ENCODE measurements at regions not wholly inside any gene's neighbourhood (a gene's known extent, or its start where the extent isn't known, plus 50 kb on each side); places are given as distances from the start of the nearest gene placed in this dataset.

- Histone ChIP-seq H3K4me3 (ENCODE audit: insufficient read length, low read depth) (no peak overlapping the region), H3K27me3 (ENCODE audit: insufficient read depth, insufficient read length) (no peaks in the 10 kb centered on the region), H3K9ac (ENCODE audit: insufficient read length, low read depth) (no peak overlapping the region), H3K9me3 (ENCODE audit: insufficient read depth, low read length) (no peaks in the 10 kb centered on the region), H3K4me1 (ENCODE audit: insufficient read depth, insufficient read length) (no peaks in the 10 kb centered on the region), H3K36me3 (ENCODE audit: insufficient read depth, insufficient read length, low read length) (no peaks in the 10 kb centered on the region)
- DNase-seq (ENCODE audit: low read depth, low spot score): no peak
- TF ChIP-seq ZNF274 (IDR thresholded peaks at IDR 0.05; ENCODE audit: low read depth, low read length) (no peak), SUZ12 (IDR thresholded peaks at IDR 0.05; ENCODE audit: extremely low read depth, insufficient read depth, insufficient read length) (no peak), YY1 (IDR thresholded peaks at IDR 0.05; ENCODE audit: insufficient read depth, insufficient read length) (no peak)
These were observed 58.3 kb upstream of the CFAP20DC start for GRCh38 chr3:59107856-59108815.

DNA sequence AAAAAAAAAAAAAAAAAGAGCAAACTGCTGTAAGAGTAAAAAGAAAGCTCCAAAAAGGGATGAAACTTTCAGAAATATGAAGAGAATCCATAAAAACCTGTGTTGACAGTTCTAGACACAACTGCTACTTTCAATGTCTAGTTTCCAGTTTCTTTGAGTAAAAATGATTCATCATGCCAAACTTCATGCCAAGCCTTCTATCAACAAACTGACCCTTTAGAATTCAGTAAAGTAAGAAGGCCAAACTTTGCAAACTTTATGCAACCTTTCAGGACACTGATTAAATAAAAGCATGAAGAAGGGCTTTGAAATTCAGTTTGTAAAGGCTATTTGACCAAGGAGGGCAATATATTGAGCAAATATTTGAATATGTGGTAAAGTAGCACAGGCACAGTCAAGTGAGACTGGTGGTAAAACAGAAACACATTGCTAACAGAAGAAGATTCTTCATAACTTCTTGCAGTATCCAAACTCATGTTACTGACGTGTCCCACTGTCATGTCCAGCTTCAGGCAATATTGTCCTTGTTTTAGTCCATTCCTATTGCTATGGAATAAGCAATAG lies 56.3 kb upstream of the CFAP20DC start:
- no peaks in the 10 kb centered on the region for H3K4me1 ChIP-seq (ENCODE audit: insufficient read depth, insufficient read length)
- no peaks in the 10 kb centered on the region for H3K9me3 ChIP-seq (ENCODE audit: insufficient read depth, low read length)
- no peaks in the 10 kb centered on the region for H3K36me3 ChIP-seq (ENCODE audit: insufficient read depth, insufficient read length, low read length)
- TF ChIP-seq YY1 (IDR thresholded peaks at IDR 0.05; ENCODE audit: insufficient read depth, insufficient read length): no peak
- TF ChIP-seq ZNF274 (IDR thresholded peaks at IDR 0.05; ENCODE audit: low read depth, low read length): no peak
- no peak for TF ChIP-seq SUZ12 (IDR thresholded peaks at IDR 0.05; ENCODE audit: extremely low read depth, insufficient read depth, insufficient read length)
- no peaks in the 10 kb centered on the region for H3K27me3 ChIP-seq (ENCODE audit: insufficient read depth, insufficient read length)
- no peak overlapping the region for H3K4me3 ChIP-seq (ENCODE audit: insufficient read length, low read depth)
- no peak overlapping the region for H3K9ac ChIP-seq (ENCODE audit: insufficient read length, low read depth)
- DNase-seq (ENCODE audit: low read depth, low spot score): no peak

DNA sequence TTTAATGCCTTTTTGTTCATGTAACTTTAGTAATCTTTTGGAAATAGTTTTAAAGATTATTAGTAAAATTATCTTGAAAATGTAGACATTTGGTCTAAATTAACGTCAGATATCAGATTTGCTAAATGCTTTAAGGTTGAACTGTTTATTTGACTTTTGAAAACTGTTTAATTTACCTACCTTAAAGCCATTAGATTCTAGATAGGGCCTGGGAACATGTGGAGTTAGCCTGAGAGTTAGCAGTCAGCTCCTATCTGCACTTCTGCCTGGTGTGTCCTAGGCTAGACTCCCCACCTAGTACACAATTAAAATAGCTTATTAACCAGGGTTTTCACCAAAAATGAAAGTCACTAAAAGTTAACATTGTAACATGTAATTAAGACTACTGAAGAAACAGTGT lies 53.7 kb upstream of the CFAP20DC start:
- Histone ChIP-seq H3K4me3 (ENCODE audit: insufficient read length, low read depth) (no peak overlapping the region), H3K9me3 (ENCODE audit: insufficient read depth, low read length) (no peaks in the 10 kb centered on the region), H3K4me1 (ENCODE audit: insufficient read depth, insufficient read length) (no peaks in the 10 kb centered on the region), H3K36me3 (ENCODE audit: insufficient read depth, insufficient read length, low read length) (no peaks in the 10 kb centered on the region), H3K27me3 (ENCODE audit: insufficient read depth, insufficient read length) (no peaks in the 10 kb centered on the region), H3K9ac (ENCODE audit: insufficient read length, low read depth) (no peak overlapping the region)
- TF ChIP-seq YY1 (IDR thresholded peaks at IDR 0.05; ENCODE audit: insufficient read depth, insufficient read length) (no peak), SUZ12 (IDR thresholded peaks at IDR 0.05; ENCODE audit: extremely low read depth, insufficient read depth, insufficient read length) (no peak), ZNF274 (IDR thresholded peaks at IDR 0.05; ENCODE audit: low read depth, low read length) (no peak)
- DNase-seq (ENCODE audit: low read depth, low spot score): no peak

GRCh38 chr3:59101231-59101736 lies 51.5 kb upstream of the CFAP20DC start:
- H3K27me3 ChIP-seq (ENCODE audit: insufficient read depth, insufficient read length): no peaks in the 10 kb centered on the region
- no peak overlapping the region for H3K9ac ChIP-seq (ENCODE audit: insufficient read length, low read depth)
- no peaks in the 10 kb centered on the region for H3K4me1 ChIP-seq (ENCODE audit: insufficient read depth, insufficient read length)
- H3K9me3 ChIP-seq (ENCODE audit: insufficient read depth, low read length): no peaks in the 10 kb centered on the region; the same call in 1 of the 2 replicates
- no peaks in the 10 kb centered on the region for H3K36me3 ChIP-seq (ENCODE audit: insufficient read depth, insufficient read length, low read length)
- no peak for DNase-seq (ENCODE audit: low read depth, low spot score)
- no peak for TF ChIP-seq YY1 (IDR thresholded peaks at IDR 0.05; ENCODE audit: insufficient read depth, insufficient read length)
- H3K4me3 ChIP-seq (ENCODE audit: insufficient read length, low read depth): no peak overlapping the region
